ENCODE measurements at regions not wholly inside any gene's neighbourhood (a gene's known extent, or its start where the extent isn't known, plus 50 kb on each side); places are given as distances from the start of the nearest gene placed in this dataset.

- no peak for DNase-seq (ENCODE audit: low read depth in 4 of 4, low spot score in 3 of 4)
Measured at GRCh38 chr9:21561502-21561901, 79.4 kb upstream of the IFNE start.

- no peak for DNase-seq (ENCODE audit: low read depth in 4 of 4, low spot score in 3 of 4)
Measured at GRCh38 chr9:21564175-21564574, 82.1 kb upstream of the IFNE start.

GRCh38 chr9:21565155-21565554 lies 83.0 kb upstream of the IFNE start:
- no peak for DNase-seq (ENCODE audit: low read depth in 4 of 4, low spot score in 3 of 4)

GRCh38 chr9:21567926-21568325 lies 85.8 kb upstream of the IFNE start:
- DNase-seq (ENCODE audit: low read depth in 4 of 4, low spot score in 3 of 4) = no peak

- no peak for DNase-seq (ENCODE audit: low read depth in 4 of 4, low spot score in 3 of 4)
Measured at GRCh38 chr9:21568484-21568883, 86.4 kb upstream of the IFNE start.

GRCh38 chr9:21569721-21570120 lies 87.6 kb upstream of the IFNE start:
- DNase-seq (ENCODE audit: low read depth in 4 of 4, low spot score in 3 of 4) = no peak

GRCh38 chr9:21570643-21571275 lies 88.6 kb upstream of the IFNE start:
- no peak for DNase-seq (ENCODE audit: low read depth in 4 of 4, low spot score in 3 of 4)

- DNase-seq (ENCODE audit: low read depth in 4 of 4, low spot score in 3 of 4) = no peak
Measured at GRCh38 chr9:21574261-21574660, 92.1 kb upstream of the IFNE start.

GRCh38 chr9:21576331-21577189 lies 94.4 kb upstream of the IFNE start:
- DNase-seq (ENCODE audit: low read depth in 4 of 4, low spot score in 3 of 4) = no peak

- no peak for DNase-seq (ENCODE audit: low read depth in 4 of 4, low spot score in 3 of 4)
Measured at GRCh38 chr9:21579247-21579671, 97.1 kb upstream of the IFNE start.

- no peak for DNase-seq (ENCODE audit: low read depth in 4 of 4, low spot score in 3 of 4)
Measured at GRCh38 chr9:21579743-21580142, 97.6 kb upstream of the IFNE start.

GRCh38 chr9:21580636-21581378 lies 98.7 kb upstream of the IFNE start:
- no peak for DNase-seq (ENCODE audit: low read depth in 4 of 4, low spot score in 3 of 4)

GRCh38 chr9:21583628-21584377 lies 101.7 kb upstream of the IFNE start:
- no peak for DNase-seq (ENCODE audit: low read depth in 4 of 4, low spot score in 3 of 4)

- DNase-seq (ENCODE audit: low read depth in 4 of 4, low spot score in 3 of 4) = no peak
Measured at GRCh38 chr9:21584890-21585289, 102.8 kb upstream of the IFNE start.

GRCh38 chr9:21585756-21586752 lies 103.9 kb upstream of the IFNE start:
- no peak for DNase-seq (ENCODE audit: low read depth in 4 of 4, low spot score in 3 of 4)

GRCh38 chr9:21589344-21590056 lies 107.4 kb upstream of the IFNE start:
- no peak for DNase-seq (ENCODE audit: low read depth in 4 of 4, low spot score in 3 of 4)

GRCh38 chr9:21590058-21590996 lies 108.2 kb upstream of the IFNE start:
- DNase-seq (ENCODE audit: low read depth in 4 of 4, low spot score in 3 of 4) = no peak
